Loucy (cell line): ENCODE measurements at regions not wholly inside any gene's neighbourhood (a gene's known extent, or its start where the extent isn't known, plus 50 kb on each side); places are given as distances from the start of the nearest gene placed in this dataset.

Source experiments
- EZH2phosphoT487 ChIP-seq: fragments of 200-600 bp; IDR thresholded peaks from 2 replicates; pipeline ENCODE4 v1.6.1; 2018; ENCODE audit warnings: antibody characterized with exemption, mild to moderate bottlenecking, moderate library complexity, borderline replicate concordance
- TF ChIP-seq, protein P1 (sequence below): fragments of 200-600 bp; sonication (generic); conservative IDR thresholded peaks from 2 replicates; pipeline ENCODE4 v1.5.1; 2014; ENCODE audit warnings: mild to moderate bottlenecking, antibody characterized with exemption, low read length

- TF ChIP-seq, protein P1, sequence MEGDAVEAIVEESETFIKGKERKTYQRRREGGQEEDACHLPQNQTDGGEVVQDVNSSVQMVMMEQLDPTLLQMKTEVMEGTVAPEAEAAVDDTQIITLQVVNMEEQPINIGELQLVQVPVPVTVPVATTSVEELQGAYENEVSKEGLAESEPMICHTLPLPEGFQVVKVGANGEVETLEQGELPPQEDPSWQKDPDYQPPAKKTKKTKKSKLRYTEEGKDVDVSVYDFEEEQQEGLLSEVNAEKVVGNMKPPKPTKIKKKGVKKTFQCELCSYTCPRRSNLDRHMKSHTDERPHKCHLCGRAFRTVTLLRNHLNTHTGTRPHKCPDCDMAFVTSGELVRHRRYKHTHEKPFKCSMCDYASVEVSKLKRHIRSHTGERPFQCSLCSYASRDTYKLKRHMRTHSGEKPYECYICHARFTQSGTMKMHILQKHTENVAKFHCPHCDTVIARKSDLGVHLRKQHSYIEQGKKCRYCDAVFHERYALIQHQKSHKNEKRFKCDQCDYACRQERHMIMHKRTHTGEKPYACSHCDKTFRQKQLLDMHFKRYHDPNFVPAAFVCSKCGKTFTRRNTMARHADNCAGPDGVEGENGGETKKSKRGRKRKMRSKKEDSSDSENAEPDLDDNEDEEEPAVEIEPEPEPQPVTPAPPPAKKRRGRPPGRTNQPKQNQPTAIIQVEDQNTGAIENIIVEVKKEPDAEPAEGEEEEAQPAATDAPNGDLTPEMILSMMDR = no peak
- no peak for TF ChIP-seq EZH2phosphoT487
These were observed 611.2 kb upstream of the MGMT start for GRCh38 chr10:128855618-128856428.
